ENCODE measurements at regions not wholly inside any gene's neighbourhood (a gene's known extent, or its start where the extent isn't known, plus 50 kb on each side); places are given as distances from the start of the nearest gene placed in this dataset.

GRCh38 chr4:111230265-111230664 is 607.4 kb upstream of the PITX2 start:
- no peak for TF ChIP-seq YY1 (IDR thresholded peaks at IDR 0.05; ENCODE audit: insufficient read depth, insufficient read length)
- no peak for TF ChIP-seq ZNF274 (IDR thresholded peaks at IDR 0.05; ENCODE audit: low read depth, low read length)
- no peak for TF ChIP-seq SUZ12 (IDR thresholded peaks at IDR 0.05; ENCODE audit: extremely low read depth, insufficient read depth, insufficient read length)

Data from NT2/D1 (cell line).